K562 (cell line): ENCODE measurements at regions not wholly inside any gene's neighbourhood (a gene's known extent, or its start where the extent isn't known, plus 50 kb on each side); places are given as distances from the start of the nearest gene placed in this dataset.

Source experiments
- ATAC-seq: fragments of 200-7000 bp; cut with Tn5 transposase; 3 replicates; pipeline ENCODE4 v1.9.1; 2020; ENCODE audit warnings: moderate library complexity
- BruUV-seq: library from RNA; stranded (reverse); fragments of 400-500 nt; replicated peaks from 2 replicates; lab custom pipeline; 2021; lab: Mats Ljungman, UMichigan
- CTCF ChIA-PET: fragments of 300-600 bp; formaldehyde crosslinking; extraction: SDS; loops from one replicate; lab custom pipeline; 2021; ENCODE audit warnings: low intra/inter-chr PET ratio; lab: Yijun Ruan, JAX
- POLR2A ChIA-PET: fragments of 300-600, 350-650 bp; sonication (Branson Sonifier 250); formaldehyde crosslinking; extraction: SDS; loops from one replicate; lab custom pipeline; 2021; ENCODE audit warnings: antibody characterized with exemption, inconsistent platforms; lab: Yijun Ruan, JAX
- DNase-seq, 4 experiments: peaks; one replicate each; pipeline versions ENCODE4 v3.0.0 to v3.0.0-alpha.2; 2011 to 2018; ENCODE audit warnings: low spot score in 3 of 4, mixed read lengths in 3 of 4; ENCODE audit errors: extremely low read depth in 1 of 4
- FAIRE-seq: peaks from 2 replicates; lab custom pipeline; 2011; peaks lifted over from hg19 to GRCh38; lab: Jason Lieb, UNC
- H2AFZ ChIP-seq: 2 replicates; pipeline ENCODE4 v1.6.0; 2011; ENCODE audit warnings: low read depth, low read length, control low read depth, inconsistent platforms
- H3K27ac ChIP-seq: fragments of 200-600 bp; 3 replicates; pipeline ENCODE4 v1.8.0; 2011; ENCODE audit warnings: low read depth, mild to moderate bottlenecking, control low read depth, inconsistent platforms, low read length, moderate library complexity, mixed read lengths; ENCODE audit errors: extremely low read depth
- H3K27me3 ChIP-seq, 2 experiments: fragments of 300-600 bp in 1 of 2; 2 replicates in 1 of 2; 3 replicates in 1 of 2; pipeline versions ENCODE4 v1.6.0 to v1.8.0; 2011; ENCODE audit warnings: inconsistent platforms in 2 of 2, low read length in 2 of 2, mild to moderate bottlenecking in 1 of 2, mixed read lengths in 1 of 2, moderate library complexity in 1 of 2; ENCODE audit not compliant: control insufficient read depth in 2 of 2, insufficient read depth in 2 of 2
- H3K36me3 ChIP-seq: fragments of 300-600 bp; 3 replicates; pipeline ENCODE4 v1.8.0; 2011; ENCODE audit warnings: mild to moderate bottlenecking, low read length, inconsistent platforms; ENCODE audit not compliant: control insufficient read depth, insufficient read depth
- H3K4me1 ChIP-seq, 2 experiments: fragments of 200-600 bp in 1 of 2; replicated peaks in 1 of 2; 2 replicates in 1 of 2; 3 replicates in 1 of 2; pipeline versions ENCODE4 v1.5.1 to v1.8.0; 2011; ENCODE audit warnings: inconsistent platforms in 2 of 2, low read length in 2 of 2, mild to moderate bottlenecking in 1 of 2, mixed read lengths in 1 of 2, moderate library complexity in 1 of 2; ENCODE audit not compliant: control insufficient read depth in 2 of 2, insufficient read depth in 2 of 2
- H3K4me2 ChIP-seq: 2 replicates; pipeline ENCODE4 v1.6.1; 2011; ENCODE audit warnings: low read length, control low read depth, inconsistent platforms, mixed read lengths; ENCODE audit not compliant: insufficient read depth
- H3K4me3 ChIP-seq: fragments of 200-600 bp; sonication (generic), shearing (Covaris generic); 2 replicates; pipeline ENCODE4 v1.5.1; 2016; ENCODE audit warnings: control low read depth, inconsistent platforms
- H3K79me2 ChIP-seq: fragments of 200-600 bp; 3 replicates; pipeline ENCODE4 v1.8.0; 2011; ENCODE audit warnings: low read length, inconsistent platforms; ENCODE audit not compliant: control insufficient read depth, insufficient read depth
- H3K9ac ChIP-seq, 2 experiments: 2 replicates each; pipeline versions ENCODE4 v1.6.0 to v1.6.1; 2011; ENCODE audit warnings: low read depth in 2 of 2, low read length in 2 of 2, control low read depth in 1 of 2, inconsistent platforms in 1 of 2, mild to moderate bottlenecking in 1 of 2, mixed read lengths in 1 of 2; ENCODE audit not compliant: insufficient read depth in 1 of 2
- H3K9me1 ChIP-seq: one replicate; pipeline ENCODE4 v1.6.0; 2011; ENCODE audit warnings: inconsistent platforms, mild to moderate bottlenecking, low read length, moderate library complexity; ENCODE audit not compliant: control insufficient read depth, insufficient read depth
- H3K9me3 ChIP-seq: replicated peaks from 2 replicates; pipeline ENCODE4 v1.5.1; 2011; ENCODE audit warnings: low read depth, low read length, inconsistent platforms; ENCODE audit not compliant: control insufficient read depth, insufficient read depth
- H4K20me1 ChIP-seq: replicated peaks from 2 replicates; pipeline ENCODE4 v1.6.1; 2011; ENCODE audit warnings: low read length, inconsistent platforms, mixed read lengths; ENCODE audit not compliant: control insufficient read depth, insufficient read depth
- HMGN3 ChIP-seq: IDR thresholded peaks from 2 replicates; pipeline ENCODE4 v1.6.1; 2011; ENCODE audit warnings: borderline replicate concordance, low read depth, mild to moderate bottlenecking, mixed read lengths, low read length; ENCODE audit not compliant: insufficient read length; ENCODE audit errors: extremely low read depth
- JUND ChIP-seq, 2 experiments: IDR thresholded peaks; 2 replicates in 1 of 2; 3 replicates in 1 of 2; pipeline ENCODE4 v1.6.1; 2011; ENCODE audit warnings: borderline replicate concordance in 2 of 2, low read depth in 2 of 2, low read length in 2 of 2, improper control_type of control experiment in 1 of 2, missing biosample characterization in 1 of 2, missing genetic modification characterization in 1 of 2, missing genetic modification reagents in 1 of 2
- LARP7 ChIP-seq: fragments of 450-650 bp; IDR thresholded peaks from 2 replicates; pipeline ENCODE4 v1.6.1; 2016
- MLLT1 ChIP-seq, 2 experiments: fragments of 450-650 bp; IDR thresholded peaks; 2 replicates each; pipeline ENCODE4 v1.6.1; 2016
- NFE2 ChIP-seq: IDR thresholded peaks from 2 replicates; pipeline ENCODE4 v1.6.1; 2014; ENCODE audit warnings: antibody characterized with exemption, low read depth
- NR3C1 ChIP-seq: sonication (generic); formaldehyde crosslinking; IDR thresholded peaks from 2 replicates; pipeline ENCODE4 v1.8.1; 2022; ENCODE audit warnings: missing genetic modification reagents
- OTX1 ChIP-seq: fragments of 450-650 bp; formaldehyde crosslinking; IDR thresholded peaks from 2 replicates; pipeline ENCODE4 v1.4.0; 2022; ENCODE audit warnings: mild to moderate bottlenecking
- RFX1 ChIP-seq: fragments of 450-650 bp; IDR thresholded peaks from 2 replicates; pipeline ENCODE4 v1.6.1; 2016; ENCODE audit warnings: mild to moderate bottlenecking, moderate library complexity
- TOE1 ChIP-seq, 2 experiments: fragments of 450-650 bp in 1 of 2; sonication (generic) in 1 of 2; formaldehyde crosslinking in 1 of 2; IDR thresholded peaks; 2 replicates each; pipeline versions ENCODE4 v1.7.1 to v1.8.0; 2016 to 2022; ENCODE audit warnings: borderline replicate concordance in 2 of 2, mild to moderate bottlenecking in 2 of 2, antibody characterized with exemption in 1 of 2, inconsistent platforms in 1 of 2, low read depth in 1 of 2, missing genetic modification reagents in 1 of 2, moderate library complexity in 1 of 2
- U2AF1 ChIP-seq: fragments of 200-400 bp; formaldehyde crosslinking; optimal IDR thresholded peaks from 2 replicates; pipeline ENCODE3; 2017; ENCODE audit warnings: mild to moderate bottlenecking, low read depth, low read length, moderate library complexity
- ZMIZ1 ChIP-seq, 2 experiments: fragments of 150-350 bp in 1 of 2; IDR thresholded peaks; 2 replicates each; pipeline ENCODE4 v1.6.1; 2012 to 2016; ENCODE audit warnings: low read depth in 2 of 2, low read length in 2 of 2, mild to moderate bottlenecking in 1 of 2, moderate library complexity in 1 of 2
- ZNF23 ChIP-seq: fragments of 250-450 bp; sonication (Bioruptor Pico); IDR thresholded peaks from 2 replicates; pipeline ENCODE4 v1.4.0; 2020; ENCODE audit warnings: mild to moderate bottlenecking
- ZNF431 ChIP-seq: sonication (generic); formaldehyde crosslinking; IDR thresholded peaks from 2 replicates; pipeline ENCODE4 v1.8.0; 2022; ENCODE audit warnings: mild to moderate bottlenecking, missing genetic modification reagents
- ZNF830 ChIP-seq: fragments of 250-450 bp; sonication (Bioruptor Pico); IDR thresholded peaks from 2 replicates; pipeline ENCODE4 v1.5.0; 2021; ENCODE audit warnings: mild to moderate bottlenecking
- WGBS: fragments of 100-300 bp; shearing (Covaris generic); methylation state at CpG from one replicate; pipeline ENCODE4 v1.1.6; 2016; ENCODE audit warnings: low coverage, mixed read lengths; ENCODE audit not compliant: insufficient coverage; ENCODE audit errors: missing lambda C conversion rate; 5-methylcytosine and 5-hydroxymethylcytosine counted together
- in situ Hi-C: fragments of 300-500 bp; cut with MboI; formaldehyde crosslinking; loops from 4 replicates; pipeline ENCODE4 v1.15.0; 2018; ENCODE audit warnings: inconsistent platforms, mixed read lengths
- intact Hi-C: fragments of 100-400 bp; cut with micrococcal nuclease; formaldehyde crosslinking; loops from 2 replicates; pipeline ENCODE4 v1.14.2; 2022
- TF ChIP-seq, protein P1 (sequence below): sonication (generic); formaldehyde crosslinking; IDR thresholded peaks from 2 replicates; pipeline ENCODE4 v1.5.0; 2020; ENCODE audit warnings: missing genetic modification reagents
- TF ChIP-seq, protein P2 (sequence below): sonication (generic); formaldehyde crosslinking; IDR thresholded peaks from 2 replicates; pipeline ENCODE4 v1.9.0; 2022; ENCODE audit warnings: mild to moderate bottlenecking, missing genetic modification reagents

GRCh38 chr6:16019462-16019861 is 109.4 kb upstream of the MYLIP start:
- Histone ChIP-seq H3K4me1 (peaks cover 5 to 6% of the 10 kb centered on the region in 2 experiments; a peak in 4 of 5 replicates), H4K20me1 (no peaks in the 10 kb centered on the region), H3K36me3 (no peaks in the 10 kb centered on the region), H3K9ac (no peak overlapping the region), H3K27me3 (no peaks in the 10 kb centered on the region), H3K9me3 (no peaks in the 10 kb centered on the region), H3K79me2 (no peaks in the 10 kb centered on the region), H3K27ac (no peak overlapping the region), H3K4me3 (no peak overlapping the region), H3K4me2 (no peak overlapping the region), H2AFZ (no peak overlapping the region), H3K9me1 (no peaks in the 10 kb centered on the region)
- intact Hi-C loops (no loop called here), in situ Hi-C loops (no loop called here)
- FAIRE-seq = no peak
- ATAC-seq = peak; percentile 40; the same call in 2 of the 3 replicates
- CTCF ChIA-PET = no interaction called here
- BruUV-seq = no TSS peak
- POLR2A ChIA-PET = no interaction called here
- DNase-seq = no peak
- WGBS = 71% methylated on average over 3 of the region's 3 CpGs
- TF ChIP-seq NR3C1 (CRISPR knock-in tag) (no peak), RFX1 (no peak), HMGN3 (no peak), LARP7 (0 out of 2 replicates have a peak, but pooled peaks have one; percentile 57), ZNF23 (CRISPR knock-in tag) (no peak), ZMIZ1 (IDR thresholded peaks at IDR 0.05; ENCODE audit: low read depth in 2 of 2, low read length in 2 of 2) (no peak), ZNF431 (CRISPR knock-in tag) (no peak), NFE2 (no peak), U2AF1 (no peak), OTX1 (0 out of 2 replicates have a peak, but pooled peaks have one; percentile 59), ZNF830 (CRISPR knock-in tag) (no peak), MLLT1 (IDR thresholded peaks at IDR 0.05) (0 out of 4 replicates have a peak, but pooled peaks of 1 of the 2 experiments have one; percentile 35), JUND (IDR thresholded peaks at IDR 0.05; ENCODE audit: borderline replicate concordance, low read depth, low read length) (no peak), JUND (tag; IDR thresholded peaks at IDR 0.05; ENCODE audit: borderline replicate concordance, low read depth, low read length) (no peak), TOE1 (IDR thresholded peaks at IDR 0.05; ENCODE audit: borderline replicate concordance) (no peak), TOE1 (CRISPR knock-in tag; IDR thresholded peaks at IDR 0.05; ENCODE audit: borderline replicate concordance, low read depth) (no peak)
- TF ChIP-seq, protein P1, sequence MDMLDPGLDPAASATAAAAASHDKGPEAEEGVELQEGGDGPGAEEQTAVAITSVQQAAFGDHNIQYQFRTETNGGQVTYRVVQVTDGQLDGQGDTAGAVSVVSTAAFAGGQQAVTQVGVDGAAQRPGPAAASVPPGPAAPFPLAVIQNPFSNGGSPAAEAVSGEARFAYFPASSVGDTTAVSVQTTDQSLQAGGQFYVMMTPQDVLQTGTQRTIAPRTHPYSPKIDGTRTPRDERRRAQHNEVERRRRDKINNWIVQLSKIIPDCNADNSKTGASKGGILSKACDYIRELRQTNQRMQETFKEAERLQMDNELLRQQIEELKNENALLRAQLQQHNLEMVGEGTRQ (CRISPR knock-in tag) = no peak
- TF ChIP-seq, protein P2, sequence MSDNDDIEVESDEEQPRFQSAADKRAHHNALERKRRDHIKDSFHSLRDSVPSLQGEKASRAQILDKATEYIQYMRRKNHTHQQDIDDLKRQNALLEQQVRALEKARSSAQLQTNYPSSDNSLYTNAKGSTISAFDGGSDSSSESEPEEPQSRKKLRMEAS (CRISPR knock-in tag) = no peak
